IMR-90 (cell line): ENCODE measurements at regions not wholly inside any gene's neighbourhood (a gene's known extent, or its start where the extent isn't known, plus 50 kb on each side); places are given as distances from the start of the nearest gene placed in this dataset.

Experiments
- ATAC-seq: fragments of 200-7000 bp; cut with Tn5 transposase; 2 replicates; pipeline ENCODE4 v1.9.1; 2020; ENCODE audit warnings: low read depth, mild to moderate bottlenecking, moderate library complexity
- BruUV-seq: library from RNA; stranded (reverse); fragments of 400-500 nt; replicated peaks from 2 replicates; lab custom pipeline; 2021; lab: Mats Ljungman, UMichigan
- CTCF ChIA-PET: fragments of 300-600 bp; formaldehyde crosslinking; extraction: SDS; loops from one replicate; lab custom pipeline; 2021; ENCODE audit warnings: antibody characterized with exemption; lab: Yijun Ruan, JAX
- POLR2A ChIA-PET: fragments of 300-600 bp; sonication (Branson Sonifier 250); formaldehyde crosslinking; loops from one replicate; lab custom pipeline; 2022; ENCODE audit warnings: antibody characterized with exemption; ENCODE audit not compliant: unreplicated experiment; lab: Charles Lee
- DNase-seq: peaks from one replicate; pipeline ENCODE4 v3.0.0; 2013
- H2AFZ ChIP-seq: replicated peaks from 2 replicates; pipeline ENCODE3; 2013; ENCODE audit warnings: low read length, mild to moderate bottlenecking; ENCODE audit not compliant: poor library complexity
- H2AK5ac ChIP-seq: 2 replicates; pipeline ENCODE4 v1.6.1; 2013; ENCODE audit warnings: low read depth, low read length, inconsistent platforms
- H2AK9ac ChIP-seq: replicated peaks from 2 replicates; pipeline ENCODE3; 2013; ENCODE audit warnings: mild to moderate bottlenecking, low read depth, low read length, moderate library complexity; ENCODE audit not compliant: poor library complexity
- H2BK120ac ChIP-seq: 2 replicates; pipeline ENCODE4 v1.6.1; 2013; ENCODE audit warnings: low read depth, low read length, inconsistent platforms
- H2BK15ac ChIP-seq: 3 replicates; pipeline ENCODE4 v1.6.1; 2013; ENCODE audit warnings: low read depth, low read length, inconsistent platforms
- H2BK20ac ChIP-seq: 2 replicates; pipeline ENCODE4 v1.6.1; 2013; ENCODE audit warnings: low read depth, mild to moderate bottlenecking, inconsistent platforms, low read length, moderate library complexity
- H2BK5ac ChIP-seq: 2 replicates; pipeline ENCODE4 v1.6.1; 2013; ENCODE audit warnings: mild to moderate bottlenecking, low read depth, low read length, inconsistent platforms; ENCODE audit not compliant: poor library complexity, severe bottlenecking
- H3K14ac ChIP-seq: replicated peaks from 2 replicates; pipeline ENCODE4 v1.6.1; 2013; ENCODE audit warnings: low read depth, low read length, inconsistent platforms
- H3K18ac ChIP-seq: 2 replicates; pipeline ENCODE4 v1.6.1; 2013; ENCODE audit warnings: low read depth, low read length, control low read depth
- H3K23ac ChIP-seq: 2 replicates; pipeline ENCODE4 v1.6.1; 2013; ENCODE audit warnings: low read depth, low read length, inconsistent platforms
- H3K27ac ChIP-seq: 2 replicates; pipeline ENCODE4 v1.5.1; 2013; ENCODE audit warnings: mild to moderate bottlenecking, control low read depth, low read length; ENCODE audit not compliant: insufficient read depth
- H3K27me3 ChIP-seq: 2 replicates; pipeline ENCODE4 v1.6.1; 2013; ENCODE audit warnings: low read length; ENCODE audit not compliant: control insufficient read depth, insufficient read depth
- H3K36me3 ChIP-seq: 2 replicates; pipeline ENCODE4 v1.6.1; 2013; ENCODE audit warnings: low read length, mixed read lengths; ENCODE audit not compliant: control insufficient read depth, insufficient read depth
- H3K4ac ChIP-seq: 2 replicates; pipeline ENCODE4 v1.6.1; 2013; ENCODE audit warnings: low read depth, low read length, inconsistent platforms
- H3K4me1 ChIP-seq: 2 replicates; pipeline ENCODE4 v1.6.1; 2013; ENCODE audit warnings: low read length, mixed read lengths; ENCODE audit not compliant: control insufficient read depth, insufficient read depth
- H3K4me2 ChIP-seq: 2 replicates; pipeline ENCODE4 v1.6.1; 2013; ENCODE audit warnings: low read depth, mild to moderate bottlenecking, control low read depth, low read length, moderate library complexity
- H3K4me3 ChIP-seq: 2 replicates; pipeline ENCODE4 v1.5.1; 2013; ENCODE audit warnings: low read depth, mild to moderate bottlenecking, control low read depth, low read length, moderate library complexity; ENCODE audit not compliant: insufficient read depth
- H3K56ac ChIP-seq: 2 replicates; pipeline ENCODE4 v1.6.1; 2013; ENCODE audit warnings: low read length, inconsistent platforms; ENCODE audit not compliant: insufficient read depth; ENCODE audit errors: extremely low read depth
- H3K79me1 ChIP-seq, 2 experiments: 2 replicates each; pipeline ENCODE4 v1.6.1; 2013; ENCODE audit warnings: low read length in 2 of 2, inconsistent platforms in 1 of 2, low read depth in 1 of 2
- H3K9ac ChIP-seq: 2 replicates; pipeline ENCODE4 v1.6.1; 2013; ENCODE audit warnings: low read depth, low read length, control low read depth
- H3K9me1 ChIP-seq: 2 replicates; pipeline ENCODE4 v1.6.1; 2013; ENCODE audit warnings: low read length, inconsistent platforms; ENCODE audit not compliant: insufficient read depth
- H3K9me3 ChIP-seq: 2 replicates; pipeline ENCODE4 v1.6.1; 2013; ENCODE audit warnings: low read length; ENCODE audit not compliant: control insufficient read depth, insufficient read depth
- H4K20me1 ChIP-seq: 2 replicates; pipeline ENCODE4 v1.6.1; 2013; ENCODE audit warnings: low read length, inconsistent platforms; ENCODE audit not compliant: insufficient read depth
- H4K5ac ChIP-seq: 2 replicates; pipeline ENCODE4 v1.6.1; 2013; ENCODE audit warnings: mild to moderate bottlenecking, low read depth, low read length, control low read depth
- H4K8ac ChIP-seq, 2 experiments: 2 replicates each; pipeline ENCODE4 v1.6.1; 2013; ENCODE audit warnings: low read depth in 2 of 2, low read length in 2 of 2, control low read depth in 1 of 2, inconsistent platforms in 1 of 2
- H4K91ac ChIP-seq: 2 replicates; pipeline ENCODE4 v1.6.1; 2013; ENCODE audit warnings: low read depth, low read length, inconsistent platforms; ENCODE audit not compliant: insufficient read depth
- BHLHE40 ChIP-seq: fragments of 150-350 bp; IDR thresholded peaks from 2 replicates; pipeline ENCODE4 v1.6.1; 2016; ENCODE audit warnings: mild to moderate bottlenecking, low read depth, low read length
- CTCF ChIP-seq: conservative IDR thresholded peaks from 2 replicates; pipeline ENCODE4 v1.5.1; 2012; ENCODE audit warnings: mild to moderate bottlenecking, low read depth, low read length, improper control_type of control experiment
- FOS ChIP-seq: fragments of 150-350 bp; IDR thresholded peaks from 2 replicates; pipeline ENCODE4 v1.6.1; 2016; ENCODE audit warnings: low read depth, low read length
- MAFK ChIP-seq: IDR thresholded peaks from 2 replicates; pipeline ENCODE4 v1.6.1; 2012; ENCODE audit warnings: low read depth, low read length, improper control_type of control experiment
- MXI1 ChIP-seq: IDR thresholded peaks from 2 replicates; pipeline ENCODE4 v1.6.1; 2012; ENCODE audit warnings: low read depth, mild to moderate bottlenecking, low read length, moderate library complexity, borderline replicate concordance
- NFE2L2 ChIP-seq: fragments of 150-350 bp; IDR thresholded peaks from 2 replicates; pipeline ENCODE4 v1.6.1; 2016; ENCODE audit warnings: low read depth, mild to moderate bottlenecking, low read length
- RCOR1 ChIP-seq: IDR thresholded peaks from 2 replicates; pipeline ENCODE4 v1.6.1; 2012; ENCODE audit warnings: mild to moderate bottlenecking, low read length, improper control_type of control experiment; ENCODE audit not compliant: insufficient replicate concordance
- dilution Hi-C: fragments of 300-500 bp; cut with HindIII; formaldehyde crosslinking; loops from one replicate; pipeline ENCODE4 v1.14.3; 2018; ENCODE audit warnings: low sequenced_read_pairs; ENCODE audit not compliant: unreplicated experiment
- in situ Hi-C: fragments of 300-500 bp; cut with MboI; formaldehyde crosslinking; loops from 3 replicates; pipeline ENCODE4 v1.14.3; 2019; ENCODE audit warnings: low sequenced_read_pairs, inconsistent platforms, mixed read lengths
- intact Hi-C: fragments of 100-400 bp; cut with micrococcal nuclease; formaldehyde crosslinking; loops from 2 replicates; pipeline ENCODE4 v1.10.0; 2022

DNA sequence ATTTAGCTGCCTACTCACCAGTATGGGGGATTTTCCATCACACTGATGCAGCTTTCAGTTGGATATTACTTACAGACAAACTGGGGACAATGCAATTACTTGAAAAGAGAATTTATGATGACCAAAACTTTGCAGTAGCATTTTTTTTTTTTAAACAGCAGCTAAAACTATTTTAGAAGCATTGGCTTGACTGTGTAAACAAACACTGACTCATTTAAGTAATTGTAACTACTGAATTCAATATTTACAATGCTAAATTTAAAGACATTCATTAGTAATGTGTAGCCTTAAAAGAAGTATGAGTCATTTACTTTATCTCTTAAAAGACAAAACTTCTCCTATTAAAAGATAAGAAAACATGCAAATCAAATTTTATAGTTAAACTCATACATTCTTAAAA is 295.9 kb upstream of the FERMT1 start:
- no TSS peak for BruUV-seq
- Histone ChIP-seq H4K5ac (no peak overlapping the region), H3K14ac (no peak overlapping the region), H2AK5ac (no peak overlapping the region), H4K91ac (no peak overlapping the region), H3K56ac (no peak overlapping the region), H2BK5ac (no peak overlapping the region), H3K4ac (no peak overlapping the region), H3K4me2 (no peak overlapping the region), H2BK120ac (no peak overlapping the region), H4K8ac (no peak overlapping the region), H2AFZ (no peak overlapping the region), H2AK9ac (no peak overlapping the region), H3K79me1 (no peaks in the 10 kb centered on the region), H3K9ac (no peak overlapping the region), H3K4me1 (peaks cover 3% of the 10 kb centered on the region; the same call in 1 of the 2 replicates), H4K20me1 (no peaks in the 10 kb centered on the region), H2BK15ac (no peak overlapping the region), H3K9me3 (no peaks in the 10 kb centered on the region), H3K36me3 (no peaks in the 10 kb centered on the region), H3K18ac (no peak overlapping the region), H3K27ac (no peak overlapping the region), H3K23ac (no peak overlapping the region), H3K27me3 (no peaks in the 10 kb centered on the region), H3K9me1 (no peaks in the 10 kb centered on the region), H3K4me3 (no peak overlapping the region), H2BK20ac (no peak overlapping the region)
- in situ Hi-C loops (no loop called here), intact Hi-C loops (no loop called here), dilution Hi-C loops (no loop called here)
- peak; percentile 43 for DNase-seq
- POLR2A ChIA-PET, result no interaction called here
- peak; percentile 48; the same call in 1 of the 2 replicates for ATAC-seq
- no peak for TF ChIP-seq NFE2L2
- no peak; the same call in 1 of the 2 replicates for TF ChIP-seq BHLHE40
- TF ChIP-seq MXI1, result no peak
- no peak for TF ChIP-seq RCOR1
- TF ChIP-seq CTCF, result no peak
- TF ChIP-seq FOS, result peak; percentile 56; the same call in 1 of the 2 replicates
- TF ChIP-seq MAFK, result no peak
- CTCF ChIA-PET, result interaction anchor here (0.7 kb wide), 1 partner anchor 26 kb away, joined by 5 read pairs; no protein-coding TSS in a partner anchor
